Urothelium cell line (cell line): ENCODE measurements at regions not wholly inside any gene's neighbourhood (a gene's known extent, or its start where the extent isn't known, plus 50 kb on each side); places are given as distances from the start of the nearest gene placed in this dataset.

Experiments used
- DNase-seq: peaks from one replicate; pipeline ENCODE4 v3.0.0; 2011; ENCODE audit warnings: low spot score, mixed read lengths
- FAIRE-seq: peaks from 2 replicates; lab custom pipeline; 2011; peaks lifted over from hg19 to GRCh38; lab: Jason Lieb, UNC

DNA sequence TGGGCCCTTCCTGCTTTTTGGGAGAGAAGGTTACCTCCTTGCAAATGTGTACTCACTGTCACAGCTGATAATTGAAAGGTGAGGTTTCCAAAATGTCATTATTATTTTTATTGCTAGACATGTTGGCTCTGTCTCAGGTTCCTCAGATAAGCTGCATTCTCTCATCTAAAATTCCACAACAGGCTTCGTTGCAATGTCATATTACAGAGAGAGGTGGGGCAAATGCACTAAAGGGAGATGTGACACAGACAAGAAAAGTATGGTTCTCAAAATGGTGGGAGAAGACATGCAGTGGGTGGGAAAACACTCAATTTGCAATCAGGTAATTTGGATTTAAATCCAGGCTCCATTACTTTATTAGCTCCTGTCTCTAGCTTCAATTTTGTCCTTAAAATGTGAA, 256.4 kb upstream of the POU3F2 start:
- FAIRE-seq (no peak), DNase-seq (no peak)

DNA sequence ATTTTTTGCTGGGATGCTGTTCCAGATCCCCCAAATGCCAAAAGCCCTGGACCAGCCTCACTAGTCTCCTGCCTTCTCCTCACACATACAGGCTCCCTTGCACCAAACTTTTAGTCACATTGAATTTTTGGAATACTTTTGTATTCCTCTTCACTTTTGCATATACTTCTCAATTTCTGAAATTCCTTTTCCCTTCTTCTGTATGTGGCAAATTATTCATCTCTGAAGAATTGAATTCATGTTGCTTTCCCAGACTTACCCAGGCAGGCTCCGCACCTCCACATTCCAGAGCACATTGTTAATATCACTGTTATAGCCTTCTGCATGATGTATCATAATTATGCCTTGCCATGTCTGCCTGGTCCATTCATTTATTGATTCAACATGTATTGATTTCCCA, 255.3 kb upstream of the POU3F2 start:
- no peak for FAIRE-seq
- DNase-seq = peak; percentile 21

GRCh38 chr6:98579941-98580340, 254.4 kb upstream of the POU3F2 start:
- FAIRE-seq = no peak
- DNase-seq = no peak

- no peak for DNase-seq
Measured at GRCh38 chr6:98581705-98582104, 252.7 kb upstream of the POU3F2 start.

GRCh38 chr6:98583506-98583905, 250.9 kb upstream of the POU3F2 start:
- no peak for DNase-seq
- no peak for FAIRE-seq

More at GRCh38 chr6:98581705-98582104, 252.7 kb upstream of the POU3F2 start:
- no peak for FAIRE-seq

DNA sequence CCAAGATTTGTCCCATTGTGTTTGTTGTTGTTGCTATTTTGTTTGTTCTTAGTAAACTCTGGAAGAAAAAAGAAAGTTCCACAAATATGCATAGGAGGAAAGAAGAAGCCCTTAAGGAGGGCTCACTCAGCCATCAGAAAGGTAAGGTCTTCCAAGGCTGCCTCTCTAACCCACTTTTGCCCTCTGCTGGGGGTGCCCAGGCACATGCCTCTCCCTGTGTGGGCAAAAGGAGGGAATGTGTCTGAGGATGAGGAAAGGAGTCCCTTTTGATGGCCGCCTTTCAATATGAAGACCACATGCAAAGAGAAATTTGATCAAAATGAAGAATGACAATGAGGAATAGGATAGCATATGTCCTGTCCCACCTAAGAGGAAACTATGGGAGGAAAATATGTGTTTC, 248.2 kb upstream of the POU3F2 start:
- DNase-seq (no peak), FAIRE-seq (no peak)

- FAIRE-seq = no peak
- DNase-seq = no peak
Measured at GRCh38 chr6:98587555-98587954, 246.8 kb upstream of the POU3F2 start.

GRCh38 chr6:98589536-98589935, 244.8 kb upstream of the POU3F2 start:
- no peak for FAIRE-seq

GRCh38 chr6:98590136-98590681, 244.2 kb upstream of the POU3F2 start:
- FAIRE-seq = no peak
- DNase-seq = no peak

More at GRCh38 chr6:98589536-98589935, 244.8 kb upstream of the POU3F2 start:
- no peak for DNase-seq

DNA sequence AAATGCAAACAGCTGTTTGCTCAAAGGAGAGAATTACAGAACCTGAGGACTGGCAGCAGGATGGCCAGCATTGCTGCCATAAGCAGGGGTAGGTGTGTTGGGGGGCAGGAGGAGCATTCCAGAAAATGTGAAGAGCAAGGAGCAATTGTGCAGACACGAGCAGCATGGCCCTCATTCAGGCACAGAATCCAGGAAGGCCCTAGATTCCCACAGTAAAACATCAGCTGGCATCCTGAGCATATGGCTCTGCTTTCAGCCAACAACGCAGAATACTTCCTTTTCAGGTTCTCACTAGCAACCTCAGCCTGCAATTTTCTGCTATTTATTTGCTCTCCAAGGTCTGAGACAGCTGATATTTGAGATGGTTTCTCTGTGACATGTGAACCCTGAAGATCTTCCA, 243.4 kb upstream of the POU3F2 start:
- FAIRE-seq = no peak
- DNase-seq = no peak

GRCh38 chr6:98593676-98594075, 240.7 kb upstream of the POU3F2 start:
- no peak for FAIRE-seq
- DNase-seq = no peak

- FAIRE-seq = no peak
- no peak for DNase-seq
Measured at GRCh38 chr6:98601716-98602115, 232.7 kb upstream of the POU3F2 start.

DNA sequence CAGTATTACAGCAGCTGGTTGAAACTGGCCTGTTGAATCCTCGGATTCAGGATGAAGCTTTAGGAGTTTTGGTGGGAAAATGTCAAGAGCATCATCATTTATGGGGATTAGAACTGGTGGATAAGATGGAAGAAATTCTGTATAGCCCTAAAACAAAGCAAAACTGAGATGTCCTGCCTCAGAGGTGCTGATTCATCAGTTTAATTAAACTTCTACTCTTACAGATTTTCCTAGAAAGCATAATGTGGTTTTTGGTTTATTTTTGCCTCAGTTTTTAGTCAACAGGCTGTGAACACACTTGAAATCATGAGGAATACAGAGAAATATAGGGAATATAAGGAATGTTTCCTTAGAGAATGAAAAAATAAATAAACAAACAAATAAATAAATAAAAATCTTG, 228.7 kb upstream of the POU3F2 start:
- no peak for DNase-seq

GRCh38 chr6:98627129-98627775, 207.1 kb upstream of the POU3F2 start:
- DNase-seq (no peak), FAIRE-seq (no peak)

More for the DNA sequence above, 228.7 kb upstream of the POU3F2 start:
- no peak for FAIRE-seq

- no peak for FAIRE-seq
- DNase-seq = peak; percentile 11
Measured at GRCh38 chr6:98633886-98634285, 200.5 kb upstream of the POU3F2 start.

DNA sequence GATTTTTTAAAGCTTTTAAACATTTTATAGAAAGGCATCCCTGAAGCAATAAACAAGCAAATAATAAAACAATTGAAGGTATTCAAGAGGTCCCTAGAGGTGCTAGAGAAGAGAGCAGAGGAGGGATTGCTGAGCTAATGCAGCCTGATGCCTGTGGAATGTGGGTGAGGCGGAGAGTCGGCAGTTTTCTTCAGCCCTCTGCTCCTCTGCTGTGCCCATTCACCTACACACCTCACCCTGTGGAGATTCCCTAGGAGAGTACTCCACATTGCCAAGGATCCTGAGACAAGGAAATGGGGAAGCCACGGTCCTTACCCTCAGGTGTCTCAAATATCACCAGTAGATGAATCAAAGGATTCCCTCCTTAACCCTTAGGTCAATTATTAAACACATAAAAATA, 199.8 kb upstream of the POU3F2 start:
- FAIRE-seq = no peak
- peak; percentile 36 for DNase-seq

DNA sequence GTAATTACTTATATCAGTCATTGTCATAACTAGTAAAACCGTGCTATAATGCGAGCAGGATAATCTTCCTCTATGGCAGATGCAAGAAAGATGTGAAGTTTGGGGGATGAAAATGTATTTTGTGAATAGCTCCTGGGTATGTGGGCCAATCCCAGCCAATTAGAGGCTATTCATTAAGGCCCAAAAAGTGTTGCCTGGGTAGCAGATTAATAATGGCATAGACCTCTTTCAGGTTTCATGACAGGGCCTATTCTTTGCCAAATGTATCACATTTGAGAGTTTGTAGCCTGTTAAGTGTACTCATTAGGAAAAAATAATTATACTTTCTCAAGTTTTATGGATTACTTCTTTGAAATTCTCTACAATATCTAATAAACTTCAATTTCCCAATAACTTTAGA, 199.2 kb upstream of the POU3F2 start:
- FAIRE-seq (no peak), DNase-seq (no peak)

GRCh38 chr6:98636941-98637340, 197.4 kb upstream of the POU3F2 start:
- FAIRE-seq = no peak
- no peak for DNase-seq

GRCh38 chr6:98639089-98639635, 195.2 kb upstream of the POU3F2 start:
- FAIRE-seq = no peak

GRCh38 chr6:98640366-98640765, 194.0 kb upstream of the POU3F2 start:
- FAIRE-seq (no peak), DNase-seq (no peak)

More at GRCh38 chr6:98639089-98639635, 195.2 kb upstream of the POU3F2 start:
- no peak for DNase-seq

DNA sequence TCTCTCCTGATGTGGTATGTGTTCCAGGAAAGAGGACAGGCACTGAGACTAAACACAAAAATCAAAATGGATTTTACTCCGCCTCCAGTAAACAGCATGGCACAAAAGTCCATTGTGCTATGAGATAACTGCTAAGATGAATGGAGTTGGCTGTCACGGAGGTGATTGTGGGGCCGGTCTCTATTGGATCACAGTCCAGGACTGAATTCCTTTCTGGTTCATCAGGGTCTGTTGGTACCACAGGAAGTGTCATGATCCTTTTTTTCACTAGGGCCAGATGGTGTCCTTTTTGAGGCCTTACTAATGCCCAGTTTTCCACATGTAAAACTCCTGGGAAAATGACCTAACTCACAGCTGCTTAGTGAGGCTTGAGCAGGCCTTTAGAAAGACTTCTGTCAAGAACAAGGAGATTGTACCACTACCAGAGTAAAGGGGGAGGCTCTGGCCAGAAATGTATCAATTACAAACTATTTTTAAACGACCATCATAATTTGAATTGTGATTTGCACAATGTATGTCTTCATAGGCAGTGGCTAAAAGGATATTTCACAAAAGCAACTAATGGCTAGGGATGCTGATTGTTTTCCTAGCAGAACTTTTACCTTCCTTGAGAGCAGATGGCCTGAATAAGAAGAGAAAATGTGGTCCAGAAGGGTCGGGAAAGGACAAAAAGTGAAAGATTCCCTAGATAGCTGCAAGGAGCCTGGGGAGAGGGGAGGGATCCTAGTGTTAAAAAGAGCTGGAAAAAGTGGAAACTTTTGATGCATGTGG, 192.2 kb upstream of the POU3F2 start:
- FAIRE-seq = no peak
- peak; percentile 44 for DNase-seq

DNA sequence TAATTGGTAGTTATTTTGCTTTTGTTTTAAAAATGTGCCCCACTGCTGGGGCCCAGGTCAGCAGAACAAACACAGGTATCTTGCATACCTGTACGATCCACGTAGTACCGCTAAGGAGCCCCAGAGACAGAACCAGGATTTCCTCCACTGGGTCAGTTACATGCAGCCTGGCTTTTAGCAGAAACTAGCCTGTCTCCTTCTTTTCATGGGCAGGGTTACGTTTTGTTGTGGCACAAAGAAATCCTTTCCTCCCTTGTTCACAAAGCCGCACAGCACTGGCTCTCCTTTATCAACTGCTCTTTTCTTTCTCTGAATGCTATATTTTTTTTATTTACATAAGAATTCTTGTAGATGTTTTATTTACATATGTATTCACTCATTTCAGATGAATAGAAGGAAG, 190.3 kb upstream of the POU3F2 start:
- DNase-seq (no peak), FAIRE-seq (no peak)
